A549 (cell line): ENCODE measurements at regions not wholly inside any gene's neighbourhood (a gene's known extent, or its start where the extent isn't known, plus 50 kb on each side); places are given as distances from the start of the nearest gene placed in this dataset.

Source experiments
- ATAC-seq, 2 experiments: fragments of 200-7000 bp in 1 of 2; fragments of >200 bp in 1 of 2; cut with Nextera tagmentation in 1 of 2; cut with Tn5 transposase in 1 of 2; 3 replicates each; pipeline versions ENCODE4 v1.8.0 to v1.9.1; 2018 to 2020; ENCODE audit warnings: mild to moderate bottlenecking in 1 of 2, moderate library complexity in 1 of 2
- CTCF ChIA-PET: fragments of 300-600 bp; sonication (Branson Sonifier 250); formaldehyde crosslinking; extraction: SDS; loops from one replicate; lab custom pipeline; 2021; ENCODE audit warnings: antibody characterized with exemption, inconsistent platforms; lab: Yijun Ruan, JAX
- POLR2A ChIA-PET: fragments of 350-600 bp; formaldehyde crosslinking; extraction: SDS; loops from one replicate; lab custom pipeline; 2021; ENCODE audit warnings: antibody characterized with exemption, inconsistent platforms; lab: Yijun Ruan, JAX
- DNase-seq, 2 experiments: peaks; one replicate each; pipeline versions ENCODE4 v3.0.0 to v3.0.0-alpha.2; 2011 to 2016; ENCODE audit warnings: low read depth in 1 of 2, low spot score in 1 of 2
- FAIRE-seq: peaks from 2 replicates; lab custom pipeline; 2011; peaks lifted over from hg19 to GRCh38; lab: Jason Lieb, UNC
- H3K27ac ChIP-seq, 2 experiments: fragments of >200 bp; sonication (Bioruptor Twin); formaldehyde crosslinking; 3 replicates each; pipeline ENCODE4 v1.5.1; 2016 to 2017
- H3K4me1 ChIP-seq: fragments of >200 bp; sonication (Bioruptor Twin); formaldehyde crosslinking; 3 replicates; pipeline ENCODE4 v1.6.1; 2016
- H3K4me2 ChIP-seq: fragments of >200 bp; sonication (Bioruptor Twin); formaldehyde crosslinking; 3 replicates; pipeline ENCODE4 v1.6.1; 2016
- H3K4me3 ChIP-seq: fragments of >200 bp; sonication (Bioruptor Twin); formaldehyde crosslinking; 3 replicates; pipeline ENCODE4 v1.5.1; 2016
- H3K9me3 ChIP-seq: fragments of >200 bp; sonication (Bioruptor Twin); formaldehyde crosslinking; 3 replicates; pipeline ENCODE4 v1.6.1; 2016
- BHLHE40 ChIP-seq: IDR thresholded peaks from 2 replicates; pipeline ENCODE4 v1.6.1; 2012; ENCODE audit warnings: low read depth, low read length, inconsistent platforms
- CBX2 ChIP-seq: fragments of 200-600 bp; sonication (generic); IDR thresholded peaks from 2 replicates; pipeline ENCODE4 v1.6.1; 2016; ENCODE audit warnings: low read depth, mild to moderate bottlenecking, borderline replicate concordance
- CBX8 ChIP-seq: fragments of 200-600 bp; sonication (generic); IDR thresholded peaks from 2 replicates; pipeline ENCODE4 v1.6.1; 2016
- CEBPB ChIP-seq, 2 experiments: fragments of >200 bp in 1 of 2; sonication (Bioruptor Twin) in 1 of 2; formaldehyde crosslinking in 1 of 2; IDR thresholded peaks; 2 replicates each; pipeline ENCODE4 v1.6.1; 2012 to 2016
- E2F6 ChIP-seq: IDR thresholded peaks from 2 replicates; pipeline ENCODE4 v1.6.1; 2012; ENCODE audit warnings: low read depth, borderline replicate concordance
- EHF ChIP-seq: fragments of 250-450 bp; sonication (Bioruptor Pico); IDR thresholded peaks from 2 replicates; pipeline ENCODE4 v1.5.0; 2020; ENCODE audit warnings: mild to moderate bottlenecking
- EP300 ChIP-seq, 2 experiments: fragments of >200 bp; sonication (Bioruptor Twin); formaldehyde crosslinking; IDR thresholded peaks; 2 replicates in 1 of 2; 3 replicates in 1 of 2; pipeline ENCODE4 v1.6.1; 2016 to 2017
- FOSB ChIP-seq: fragments of 250-450 bp; sonication (Bioruptor Pico); IDR thresholded peaks from 2 replicates; pipeline ENCODE4 v1.5.0; 2020; ENCODE audit warnings: mild to moderate bottlenecking, moderate library complexity
- HOXB13 ChIP-seq: fragments of 250-450 bp; sonication (Bioruptor Pico); IDR thresholded peaks from 2 replicates; pipeline ENCODE4 v1.5.0; 2020; ENCODE audit warnings: low read depth, mild to moderate bottlenecking, moderate library complexity
- JUN ChIP-seq, 2 experiments: fragments of >200 bp; sonication (Bioruptor Twin); formaldehyde crosslinking; IDR thresholded peaks; 2 replicates in 1 of 2; 3 replicates in 1 of 2; pipeline ENCODE4 v1.6.1; 2016 to 2017
- KDM1A ChIP-seq: fragments of 200-600 bp; sonication (generic); IDR thresholded peaks from 2 replicates; pipeline ENCODE4 v1.6.1; 2016; ENCODE audit warnings: low read depth, mild to moderate bottlenecking
- KDM5A ChIP-seq: fragments of 200-600 bp; sonication (generic); IDR thresholded peaks from 2 replicates; pipeline ENCODE4 v1.6.1; 2016; ENCODE audit warnings: antibody characterized with exemption, mild to moderate bottlenecking
- MAX ChIP-seq: IDR thresholded peaks from 2 replicates; pipeline ENCODE4 v1.6.1; 2012
- NFE2L2 ChIP-seq: fragments of 150-350 bp; conservative IDR thresholded peaks from 2 replicates; pipeline ENCODE4 v1.6.1; 2014; ENCODE audit warnings: low read length
- NPAS2 ChIP-seq: fragments of 250-450 bp; sonication (Bioruptor Pico); IDR thresholded peaks from 2 replicates; pipeline ENCODE4 v1.8.0; 2022; ENCODE audit warnings: mild to moderate bottlenecking, moderate library complexity, borderline replicate concordance
- POLR2A ChIP-seq: IDR thresholded peaks from 2 replicates; pipeline ENCODE4 v1.6.1; 2012; ENCODE audit warnings: mild to moderate bottlenecking, low read length
- POLR2AphosphoS2 ChIP-seq: conservative IDR thresholded peaks from 2 replicates; pipeline ENCODE4 v1.6.1; 2012; ENCODE audit warnings: low read length, improper control_type of control experiment, inconsistent platforms
- REST ChIP-seq: fragments of 200-600 bp; sonication (generic); IDR thresholded peaks from 2 replicates; pipeline ENCODE4 v1.6.1; 2016; ENCODE audit warnings: antibody characterized with exemption, mild to moderate bottlenecking, moderate library complexity
- RFX5 ChIP-seq: fragments of 450-650 bp; IDR thresholded peaks from 2 replicates; pipeline ENCODE4 v1.7.1; 2014; ENCODE audit warnings: antibody characterized with exemption, mild to moderate bottlenecking, moderate library complexity
- SREBF2 ChIP-seq: fragments of 450-650 bp; IDR thresholded peaks from 2 replicates; pipeline ENCODE4 v1.6.1; 2014; ENCODE audit warnings: mild to moderate bottlenecking, moderate library complexity
- TFCP2L1 ChIP-seq: fragments of 250-450 bp; sonication (Bioruptor Pico); IDR thresholded peaks from 2 replicates; pipeline ENCODE4 v1.5.0; 2021; ENCODE audit warnings: mild to moderate bottlenecking
- ZFP36 ChIP-seq: fragments of 450-650 bp; IDR thresholded peaks from 2 replicates; pipeline ENCODE4 v1.6.1; 2014; ENCODE audit warnings: borderline replicate concordance; ENCODE audit not compliant: partially characterized antibody
- ZNF302 ChIP-seq: fragments of 250-450 bp; sonication (Bioruptor Pico); IDR thresholded peaks from 2 replicates; pipeline ENCODE4 v1.9.0; 2021; ENCODE audit warnings: inconsistent platforms, mild to moderate bottlenecking, moderate library complexity
- ZSCAN20 ChIP-seq: fragments of 250-450 bp; sonication (Bioruptor Pico); IDR thresholded peaks from 2 replicates; pipeline ENCODE4 v1.8.0; 2022; ENCODE audit warnings: mild to moderate bottlenecking, moderate library complexity
- WGBS: methylation state at CpG from one replicate; pipeline ENCODE4 v1.1.6; 2017; ENCODE audit errors: missing lambda C conversion rate; 5-methylcytosine and 5-hydroxymethylcytosine counted together
- TF ChIP-seq, protein P1 (sequence below): fragments of 250-450 bp; sonication (Bioruptor Pico); IDR thresholded peaks from 2 replicates; pipeline ENCODE4 v1.5.0; 2021; ENCODE audit warnings: mild to moderate bottlenecking, moderate library complexity, borderline replicate concordance

GRCh38 chr15:62320259-62320658 lies 155.2 kb upstream of the C2CD4B start:
- POLR2A ChIA-PET, result no interaction called here
- Histone ChIP-seq H3K9me3 (peaks cover 25% of the 10 kb centered on the region), H3K4me2 (no peak overlapping the region), H3K4me3 (no peak overlapping the region), H3K4me1 (no peaks in the 10 kb centered on the region)
- FAIRE-seq, result no peak
- TF ChIP-seq ZFP36 (no peak), CEBPB (IDR thresholded peaks at IDR 0.05) (no peak), KDM1A (no peak), E2F6 (no peak), BHLHE40 (no peak), NFE2L2 (no peak), RFX5 (no peak), EHF (CRISPR knock-in tag) (no peak), EP300 (IDR thresholded peaks at IDR 0.05) (no peak), NPAS2 (CRISPR knock-in tag) (no peak), FOSB (no peak), CBX2 (no peak), POLR2A (no peak), MAX (no peak)
- TF ChIP-seq, all 56 proteins: peak for 0
- CTCF ChIA-PET, result interaction anchor here (0.9 to 7.3 kb wide), 2 partner anchors 13 to 270 kb away, joined by 3 to 43 read pairs; no protein-coding TSS in a partner anchor
- ATAC-seq, result no peak
- H3K27ac ChIP-seq, result no peak overlapping the region
- DNase-seq, result no peak
- 44% methylated on average over 2 of the region's 2 CpGs for WGBS

DNA sequence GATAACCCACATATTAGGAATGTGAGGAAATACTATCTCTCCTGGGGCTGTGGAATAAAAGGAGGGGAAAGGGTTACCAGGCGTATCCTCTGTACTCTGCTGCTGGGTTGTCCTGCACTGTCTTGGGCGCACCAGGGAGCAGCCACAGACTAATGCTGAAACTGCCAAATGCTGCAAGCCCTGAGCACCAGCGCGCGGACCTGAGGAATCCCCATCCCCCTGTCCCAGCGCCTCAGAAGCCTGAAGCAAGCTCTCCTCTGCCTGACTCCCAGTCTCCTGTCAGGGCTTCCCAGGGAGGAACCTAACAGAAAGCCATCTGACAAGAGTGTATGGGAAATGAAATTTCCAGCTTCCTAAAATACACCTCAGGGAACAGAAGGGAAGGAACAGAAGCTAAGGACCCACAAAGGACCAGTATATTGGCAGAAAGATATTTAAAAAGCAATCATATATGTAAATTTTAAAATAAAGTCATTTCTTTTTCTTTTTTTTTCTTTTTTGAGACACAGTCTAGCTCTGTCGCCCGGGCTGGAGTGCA lies 158.3 kb upstream of the C2CD4B start:
- no peak for TF ChIP-seq ZSCAN20 (CRISPR knock-in tag)
- no peak for TF ChIP-seq ZNF302 (CRISPR knock-in tag)
- TF ChIP-seq EP300 (IDR thresholded peaks at IDR 0.05), result no peak
- no peak for TF ChIP-seq CBX8
- no peak for TF ChIP-seq POLR2AphosphoS2
- TF ChIP-seq REST, result no peak
- WGBS, result 72% methylated on average over 8 of the region's 8 CpGs
- Histone ChIP-seq H3K4me3 (no peak overlapping the region), H3K4me1 (peaks cover 17% of the 10 kb centered on the region; the same call in 2 of the 3 replicates), H3K9me3 (peaks cover 24% of the 10 kb centered on the region), H3K4me2 (no peak overlapping the region), H3K27ac (no peak overlapping the region)
- DNase-seq (no peak), ATAC-seq (no peak; a peak in 1 of 6 replicates), FAIRE-seq (no peak)
- CTCF ChIA-PET, result interaction anchor here (7.3 kb wide), 1 partner anchor 16 kb away, joined by 43 read pairs; no protein-coding TSS in a partner anchor
- POLR2A ChIA-PET, result no interaction called here

GRCh38 chr15:62324382-62324781 lies 159.3 kb upstream of the C2CD4B start:
- TF ChIP-seq JUN (IDR thresholded peaks at IDR 0.05), result no peak
- no peak for TF ChIP-seq ZFP36
- no peak for TF ChIP-seq RFX5
- no peak for TF ChIP-seq TFCP2L1 (CRISPR knock-in tag)
- TF ChIP-seq KDM5A, result no peak
- TF ChIP-seq, protein P1, sequence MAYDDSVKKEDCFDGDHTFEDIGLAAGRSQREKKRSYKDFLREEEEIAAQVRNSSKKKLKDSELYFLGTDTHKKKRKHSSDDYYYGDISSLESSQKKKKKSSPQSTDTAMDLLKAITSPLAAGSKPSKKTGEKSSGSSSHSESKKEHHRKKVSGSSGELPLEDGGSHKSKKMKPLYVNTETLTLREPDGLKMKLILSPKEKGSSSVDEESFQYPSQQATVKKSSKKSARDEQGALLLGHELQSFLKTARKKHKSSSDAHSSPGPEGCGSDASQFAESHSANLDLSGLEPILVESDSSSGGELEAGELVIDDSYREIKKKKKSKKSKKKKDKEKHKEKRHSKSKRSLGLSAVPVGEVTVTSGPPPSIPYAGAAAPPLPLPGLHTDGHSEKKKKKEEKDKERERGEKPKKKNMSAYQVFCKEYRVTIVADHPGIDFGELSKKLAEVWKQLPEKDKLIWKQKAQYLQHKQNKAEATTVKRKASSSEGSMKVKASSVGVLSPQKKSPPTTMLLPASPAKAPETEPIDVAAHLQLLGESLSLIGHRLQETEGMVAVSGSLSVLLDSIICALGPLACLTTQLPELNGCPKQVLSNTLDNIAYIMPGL (CRISPR knock-in tag), result no peak
- no peak for TF ChIP-seq SREBF2
- no peak for TF ChIP-seq NPAS2 (CRISPR knock-in tag)
- no peak for TF ChIP-seq HOXB13 (CRISPR knock-in tag)
- TF ChIP-seq POLR2A, result no peak
- TF ChIP-seq, all 56 proteins: peak for 0
- H3K27ac ChIP-seq, result no peak overlapping the region
- ATAC-seq (no peak), FAIRE-seq (no peak), DNase-seq (no peak)
- POLR2A ChIA-PET, result no interaction called here
- peaks cover 18% of the 10 kb centered on the region for H3K9me3 ChIP-seq
- CTCF ChIA-PET, result interaction anchor here (1.3 to 7.3 kb wide), 2 partner anchors 14 to 17 kb away, joined by 3 to 43 read pairs; no protein-coding TSS in a partner anchor
- H3K4me1 ChIP-seq, result peaks cover 17% of the 10 kb centered on the region; the same call in 2 of the 3 replicates
- H3K4me2 ChIP-seq, result no peak overlapping the region
- WGBS, result 62% methylated on average over 5 of the region's 5 CpGs
- no peak overlapping the region for H3K4me3 ChIP-seq
